GM19372 (cell line): ENCODE measurements at regions not wholly inside any gene's neighbourhood (a gene's known extent, or its start where the extent isn't known, plus 50 kb on each side); places are given as distances from the start of the nearest gene placed in this dataset.
"Not testable (repeated sequence)": the region's sequence is repeated elsewhere in the genome, so short reads cannot be mapped to it uniquely, and the experiment has no call there.

Experiments used
- ATAC-seq: cut with Tn5 transposase; IDR thresholded peaks from one replicate; pipeline ENCODE4 v1.9.1; 2021; ENCODE audit warnings: mild to moderate bottlenecking, low read depth, moderate library complexity; ENCODE audit not compliant: unreplicated experiment

DNA sequence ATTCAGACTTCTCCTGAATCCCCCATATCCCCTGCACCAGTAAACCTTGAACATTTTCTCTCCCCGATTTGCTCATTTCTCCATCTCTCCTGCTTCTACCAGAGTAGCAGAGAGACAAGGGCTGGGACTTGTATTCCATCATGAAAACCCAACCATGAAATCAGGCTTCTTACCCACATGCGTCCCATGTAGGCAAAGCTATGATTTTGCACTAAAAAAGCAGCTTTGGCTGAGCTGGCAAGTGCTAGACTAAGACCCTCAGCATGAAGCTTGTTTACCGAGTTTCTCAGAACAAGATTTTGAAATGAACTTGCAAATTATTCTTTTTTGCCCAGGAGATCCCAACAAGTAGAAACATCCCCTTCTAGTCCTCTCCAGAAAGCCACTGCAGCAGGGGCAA lies 80.3 kb upstream of the RFLNA start:
- no peak for ATAC-seq

DNA sequence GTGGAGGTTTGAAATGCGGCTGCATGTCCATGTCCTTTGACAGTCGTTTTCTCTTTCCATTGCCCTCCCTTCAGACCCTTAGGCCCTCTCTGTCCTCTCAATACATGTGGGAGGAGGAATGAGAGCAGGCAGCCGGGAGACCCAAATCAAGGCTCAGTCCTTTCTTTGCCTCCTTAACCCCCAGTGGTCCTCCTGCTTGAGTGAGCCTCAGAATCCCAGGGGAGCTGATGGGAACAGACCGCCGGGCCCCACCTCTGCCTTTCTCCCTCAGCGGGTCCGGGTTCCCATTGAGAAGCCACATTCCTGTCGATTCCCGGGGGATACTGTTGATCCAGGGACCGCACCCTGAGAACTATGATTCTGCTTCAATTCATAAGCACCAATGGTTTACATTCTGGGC lies 77.9 kb upstream of the RFLNA start:
- no peak for ATAC-seq

DNA sequence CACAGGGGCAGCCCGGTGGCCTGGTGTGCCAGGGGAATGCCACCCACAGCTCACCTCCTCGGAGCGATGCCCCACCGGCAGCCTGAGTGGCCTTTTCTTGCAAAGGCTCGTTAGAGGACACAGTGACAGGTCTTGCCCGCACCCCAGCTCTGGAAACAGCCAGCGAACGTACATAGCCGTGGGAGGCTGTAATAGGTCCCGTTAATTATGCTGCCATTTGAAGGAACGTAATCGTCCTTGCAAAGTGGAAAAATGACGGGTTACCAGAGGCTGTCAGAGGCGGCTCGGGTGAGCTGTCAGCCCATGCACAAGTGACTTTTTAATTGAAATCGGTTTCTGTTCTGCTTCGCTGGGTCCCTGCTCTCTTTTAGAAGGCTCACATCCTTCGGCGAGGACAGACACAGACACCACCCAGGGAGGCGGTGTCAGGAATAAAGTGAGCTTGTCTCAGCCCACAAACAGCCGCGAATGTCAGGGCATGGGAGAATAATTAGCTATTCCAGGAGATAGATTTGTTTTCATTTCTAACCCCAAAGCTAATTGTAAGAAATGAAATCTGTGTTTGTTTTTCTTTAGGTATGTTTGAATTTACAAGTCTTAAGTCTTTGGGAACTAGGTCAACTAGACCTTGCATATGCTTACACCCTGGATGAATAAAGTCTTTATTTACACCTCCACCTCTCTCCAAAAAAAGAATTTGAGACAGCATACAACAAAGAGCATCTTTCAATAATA lies 77.2 kb upstream of the RFLNA start:
- no peak for ATAC-seq

DNA sequence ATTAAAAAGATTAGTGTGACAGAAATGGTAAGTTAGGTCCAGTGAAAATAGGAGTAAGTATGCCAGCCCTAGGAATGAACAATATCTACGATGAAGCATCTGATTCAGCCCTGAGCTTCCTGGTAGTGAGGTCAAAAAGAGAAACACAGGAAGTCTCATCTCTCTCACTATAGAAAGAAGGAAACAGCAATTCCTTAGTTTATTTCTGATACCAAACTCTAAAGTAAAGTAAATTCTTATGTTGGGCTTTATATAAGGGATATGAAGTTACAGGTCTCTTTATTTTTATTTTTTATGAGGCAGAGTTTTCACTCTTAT lies 76.7 kb upstream of the RFLNA start:
- no peak for ATAC-seq

DNA sequence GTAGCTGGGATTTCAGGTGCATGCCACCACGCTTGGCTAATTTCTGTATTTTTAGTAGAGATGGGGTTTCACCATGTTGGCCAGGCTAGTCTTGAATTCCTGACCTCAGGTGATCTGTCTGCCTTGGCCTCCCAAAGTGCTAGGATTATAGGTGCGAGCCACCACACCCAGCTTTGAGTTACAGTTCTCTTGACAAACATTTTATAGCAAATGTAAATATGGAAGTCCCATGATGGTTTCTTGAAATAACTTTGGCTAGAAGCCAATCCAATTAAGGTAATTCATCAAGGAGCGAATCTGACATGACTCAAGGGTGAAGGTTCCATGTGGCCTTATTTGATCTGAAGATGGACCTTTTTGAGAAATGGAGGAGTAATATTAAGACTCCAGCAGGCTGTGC lies 76.2 kb upstream of the RFLNA start:
- not testable (repeated sequence) for ATAC-seq

DNA sequence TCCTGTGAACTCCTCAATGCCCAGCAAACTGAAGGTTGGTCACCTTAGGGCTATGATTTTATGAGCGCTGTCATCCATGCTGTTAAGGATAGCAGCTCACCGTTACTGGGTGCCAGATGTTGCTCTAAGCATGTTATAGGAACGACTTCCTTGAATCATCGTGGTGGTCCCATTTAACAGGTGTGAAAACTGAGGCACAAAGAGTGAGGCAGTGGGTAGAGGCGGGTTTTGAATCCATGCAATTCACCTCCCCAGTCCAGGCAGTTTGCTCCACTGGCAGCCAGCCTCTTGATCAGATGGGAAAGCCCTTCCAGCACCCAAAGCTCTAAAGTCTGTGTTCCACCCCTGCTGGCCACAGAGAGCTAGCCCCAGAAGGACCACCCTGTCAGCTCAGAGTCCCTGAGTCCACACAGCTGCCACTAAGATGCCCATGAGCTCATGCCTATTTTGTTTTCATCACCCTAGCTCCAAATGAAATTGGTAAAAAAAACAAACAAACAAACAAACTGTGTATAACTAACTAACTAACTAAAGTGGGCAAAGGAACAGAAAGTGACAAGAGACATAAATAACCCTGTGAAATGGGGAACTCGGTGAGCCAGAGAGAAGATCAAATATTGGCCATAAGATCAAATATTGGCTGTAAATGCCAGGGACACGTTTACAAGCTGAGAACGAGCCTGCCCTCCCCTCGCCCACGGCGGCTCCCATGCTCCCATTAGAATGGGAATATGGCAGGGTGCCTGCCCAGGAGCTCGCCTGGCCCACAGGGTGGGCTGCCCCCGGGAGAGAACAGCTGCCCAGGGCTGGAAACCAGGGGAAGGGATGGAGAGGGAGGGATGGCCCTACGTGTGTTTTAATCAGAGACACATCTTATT lies 72.3 kb upstream of the RFLNA start:
- no peak for ATAC-seq

DNA sequence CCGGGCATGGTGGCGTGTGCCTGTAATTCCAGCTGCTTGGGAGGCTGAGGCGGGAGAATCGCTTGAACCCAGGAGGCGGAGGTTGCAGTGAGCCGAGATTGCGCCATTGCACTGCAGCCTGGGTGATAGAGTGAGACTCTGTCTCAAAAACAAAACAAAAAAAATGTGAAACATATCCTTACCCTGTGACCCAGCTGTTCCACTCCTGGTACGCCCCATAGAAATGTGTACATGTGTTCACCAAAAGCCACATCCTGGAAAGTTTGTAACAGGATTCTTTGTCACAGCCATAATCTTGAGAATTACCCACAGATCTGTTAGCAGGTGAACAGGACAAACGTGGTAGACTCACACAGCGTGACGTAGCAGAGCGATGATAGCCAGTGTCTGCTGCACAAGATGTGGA lies 71.2 kb upstream of the RFLNA start:
- not testable (repeated sequence) for ATAC-seq

DNA sequence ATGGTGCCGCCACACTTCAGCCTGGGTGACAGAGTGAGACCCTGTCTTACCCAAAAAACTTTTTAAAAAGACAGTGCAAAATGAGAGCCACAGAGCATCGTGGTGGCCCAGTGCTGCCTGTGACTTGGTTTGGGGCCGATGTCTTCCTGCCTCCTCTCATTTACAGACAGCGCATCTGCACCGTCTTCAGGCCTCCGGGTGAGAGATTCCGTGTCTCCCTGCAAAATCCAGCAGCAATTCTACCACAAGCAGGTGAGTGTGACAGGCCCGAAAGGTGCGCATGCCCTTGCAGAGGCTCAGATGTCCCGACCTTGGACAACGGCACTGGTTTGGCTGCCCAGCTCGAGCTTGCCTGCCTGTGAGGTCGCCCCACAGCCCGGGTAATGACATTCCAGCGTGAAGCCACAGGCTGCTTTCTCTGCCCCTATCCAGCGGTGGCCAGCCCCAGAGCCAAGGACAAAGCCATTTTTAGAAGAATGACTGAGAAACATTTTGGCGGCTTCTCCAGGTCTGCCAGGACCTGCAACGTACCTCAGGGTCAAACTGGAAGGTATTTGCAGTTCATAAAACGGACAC lies 70.3 kb upstream of the RFLNA start:
- no peak for ATAC-seq

DNA sequence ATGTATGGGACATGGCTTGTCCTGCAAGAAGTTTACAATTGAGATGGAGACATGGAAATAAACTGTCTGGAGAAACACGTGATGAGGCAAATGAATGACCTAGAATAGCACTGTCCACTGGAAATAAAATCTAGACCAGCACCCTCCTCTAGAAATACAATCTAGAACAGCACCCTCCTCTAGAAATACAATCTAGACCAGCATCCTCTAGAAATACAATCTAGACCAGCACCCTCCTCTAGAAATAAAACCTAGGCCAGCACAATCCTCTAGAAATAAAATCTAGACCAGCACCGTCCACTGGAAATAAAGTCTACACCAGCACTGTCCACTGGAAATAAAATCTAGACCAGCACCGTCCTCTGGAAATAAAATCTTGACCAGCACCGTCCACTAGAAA lies 69.2 kb upstream of the RFLNA start:
- no peak for ATAC-seq

DNA sequence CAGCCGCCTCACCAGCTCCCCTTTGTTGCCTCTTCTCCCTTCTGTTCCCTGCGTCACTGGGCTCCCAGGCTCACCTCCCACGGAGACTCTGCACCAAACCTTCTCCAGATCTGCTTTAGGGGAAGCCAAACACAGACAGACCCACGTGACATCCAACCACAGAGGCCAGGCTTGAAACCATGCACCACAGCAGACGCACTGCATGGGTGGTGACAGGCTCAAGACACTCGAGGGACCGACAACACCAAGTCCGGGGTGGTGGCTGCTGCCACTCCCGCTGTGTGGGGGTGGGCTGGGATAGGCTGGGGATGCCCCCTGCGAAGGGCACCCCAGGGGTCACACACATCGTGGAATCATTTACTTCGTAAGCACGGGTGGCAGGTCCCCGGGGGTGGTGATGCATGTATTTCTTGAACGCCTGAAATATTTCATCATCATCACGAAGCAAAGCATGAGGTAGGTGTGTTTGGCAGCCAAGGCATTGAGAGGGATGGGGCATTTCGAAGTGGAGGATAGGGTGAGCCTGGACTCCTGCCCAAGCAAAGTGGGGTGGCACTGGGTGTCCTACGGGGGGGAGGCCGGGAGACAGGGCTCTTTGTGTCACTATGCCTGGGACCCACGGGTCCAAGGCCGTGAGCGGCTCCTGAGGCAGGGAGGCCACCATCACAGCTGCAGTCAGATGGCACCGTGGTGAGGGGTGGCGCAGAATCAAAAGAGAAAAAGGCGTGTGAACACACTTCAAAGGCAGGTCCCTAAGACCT lies 66.8 kb upstream of the RFLNA start:
- no peak for ATAC-seq

DNA sequence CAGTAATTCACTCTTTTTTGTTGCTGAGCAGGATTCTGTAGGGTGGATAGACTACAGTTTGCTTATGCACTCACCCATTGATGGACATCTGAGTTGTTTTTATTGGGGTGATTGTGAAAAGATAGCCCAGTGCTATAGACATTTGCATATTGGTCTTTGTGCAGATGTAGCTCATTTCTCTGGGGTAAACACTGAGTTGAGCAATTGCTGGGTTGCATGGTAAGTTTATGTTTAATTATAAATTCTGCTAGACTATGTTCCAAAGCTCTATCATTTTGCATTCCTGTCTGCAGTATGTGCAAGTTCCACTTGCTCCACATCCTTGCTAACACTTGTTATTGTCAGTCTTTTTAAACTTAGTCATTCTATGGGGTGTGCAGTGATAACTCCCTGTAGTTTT lies 65.4 kb upstream of the RFLNA start:
- no peak for ATAC-seq

DNA sequence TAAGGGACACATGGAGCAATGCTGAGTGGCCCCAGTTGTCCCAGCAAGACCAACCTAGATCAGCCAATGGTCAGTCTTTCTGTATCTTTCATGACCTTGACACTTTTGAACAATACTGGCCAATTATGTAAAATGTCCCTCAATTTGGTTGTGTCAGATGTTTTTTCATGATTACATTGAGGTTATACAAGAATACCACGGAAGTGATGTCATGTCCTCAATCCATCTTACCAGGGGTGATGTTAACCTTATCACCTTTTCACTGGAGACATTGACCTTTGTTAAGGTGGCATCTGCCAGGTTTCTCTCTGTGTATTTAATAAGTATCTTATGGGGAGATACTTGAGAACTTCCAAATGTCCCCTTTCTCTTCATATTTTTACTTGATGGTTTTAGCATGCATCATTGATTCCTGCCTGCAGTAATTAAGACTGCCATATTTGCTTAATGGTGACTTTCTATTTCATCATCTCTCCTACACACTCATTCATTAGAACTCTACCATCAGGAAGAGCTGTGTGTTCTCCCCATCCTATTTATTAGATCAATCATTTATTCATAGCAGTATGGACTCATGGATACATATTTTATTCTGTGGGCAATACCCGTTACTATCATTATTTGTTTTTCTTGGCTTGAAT lies 64.7 kb upstream of the RFLNA start:
- ATAC-seq, result no peak

DNA sequence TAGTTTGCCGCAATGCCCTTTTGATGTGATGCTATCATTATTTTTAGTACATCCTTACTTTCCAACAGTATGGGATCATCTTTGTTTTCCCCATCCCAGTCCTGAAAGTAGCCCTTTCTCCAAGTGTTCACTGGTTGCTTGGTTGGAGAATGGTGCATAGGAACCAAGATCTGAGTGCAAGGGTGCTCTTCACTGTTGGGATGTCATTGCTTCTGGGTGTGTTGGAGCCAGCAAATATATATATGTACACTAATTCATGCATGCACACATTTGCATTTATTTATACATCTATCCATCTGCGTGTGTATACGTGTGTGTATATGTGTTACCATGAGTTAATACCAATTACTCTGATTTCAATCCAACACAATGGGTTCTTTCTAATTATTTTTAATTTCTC lies 64.1 kb upstream of the RFLNA start:
- no peak for ATAC-seq

DNA sequence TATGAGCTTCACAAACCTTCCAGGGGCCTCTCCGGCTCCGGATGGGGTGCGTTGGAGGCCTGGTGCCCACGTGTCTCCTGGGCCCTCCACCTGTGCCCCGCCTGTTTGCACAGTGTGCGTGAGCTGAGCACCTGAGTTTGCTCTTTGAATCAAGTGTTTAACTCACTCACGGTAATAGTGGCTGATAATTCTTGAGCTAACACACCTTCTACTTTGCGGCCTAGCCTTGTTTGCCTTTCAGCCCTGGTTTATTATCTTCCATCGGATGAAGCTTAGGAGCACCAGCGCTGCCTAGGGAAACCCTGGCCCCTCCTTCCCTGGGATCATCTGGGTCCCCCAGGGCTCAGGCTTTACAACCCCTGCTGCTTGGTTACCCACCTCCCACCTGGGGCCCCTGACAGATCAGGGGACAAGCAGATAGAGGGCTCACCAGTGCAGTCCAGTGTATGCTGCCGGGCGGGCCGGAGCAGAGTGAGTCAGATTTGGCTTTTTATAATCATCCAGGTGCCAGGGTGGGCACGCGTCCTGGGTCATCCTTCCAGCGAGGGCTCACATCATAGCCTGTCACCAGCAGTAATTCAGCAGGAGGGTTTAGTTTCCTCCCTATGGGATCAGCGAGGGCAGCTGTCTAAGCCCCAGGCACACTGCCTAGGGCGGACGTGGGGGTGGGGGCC lies 62.8 kb upstream of the RFLNA start:
- ATAC-seq, result no peak

DNA sequence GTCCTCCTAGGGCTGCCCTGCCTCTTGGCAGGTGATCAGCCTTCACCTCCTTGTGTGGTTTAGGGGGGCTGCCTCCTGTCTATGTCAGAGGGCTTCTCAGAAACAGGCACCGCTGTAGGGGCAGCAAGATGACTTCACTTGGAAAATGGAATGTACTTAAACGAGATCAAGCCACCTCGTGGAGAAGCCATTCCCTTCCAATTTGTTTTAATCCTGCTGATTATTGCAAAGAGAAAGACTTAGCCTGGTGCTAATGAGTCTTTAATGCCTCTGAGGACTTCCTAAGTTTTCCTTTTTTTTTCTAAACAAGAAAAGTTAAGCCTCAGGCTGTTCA lies 62.3 kb upstream of the RFLNA start:
- ATAC-seq, result no peak

DNA sequence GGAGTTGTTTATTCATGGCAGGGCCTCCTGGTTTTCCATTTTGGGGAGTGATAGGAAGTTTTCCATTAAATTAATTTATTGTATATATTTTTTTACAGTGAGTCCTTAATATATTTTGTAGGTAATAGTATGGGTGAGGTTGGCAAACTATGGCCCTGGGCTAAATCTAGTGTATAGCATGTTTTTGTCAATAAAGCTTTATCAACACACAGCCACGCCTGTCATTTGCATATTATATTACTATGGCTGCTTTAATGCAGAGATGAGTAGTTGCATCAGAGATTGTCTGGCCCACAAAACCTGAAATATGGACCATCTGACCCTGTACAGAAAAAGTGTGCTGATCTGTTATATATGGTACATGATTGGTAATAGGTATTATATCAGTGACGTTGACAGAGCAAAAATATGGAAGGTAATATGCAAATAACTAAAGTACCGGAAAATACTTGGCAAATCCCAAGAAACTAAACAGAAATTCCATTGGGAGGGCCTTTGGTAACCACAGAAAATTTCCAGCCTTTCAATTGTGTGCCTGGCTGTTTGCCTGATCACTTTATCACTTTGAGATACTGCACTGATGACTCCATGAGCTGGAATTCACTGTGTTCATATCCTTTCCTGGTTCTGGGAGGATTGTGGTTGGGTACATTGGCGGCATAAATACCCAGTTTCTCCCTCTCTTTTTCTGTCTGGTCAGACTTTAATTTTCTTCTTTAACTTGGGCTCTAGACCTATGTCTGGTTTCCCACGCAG lies 61.7 kb upstream of the RFLNA start:
- ATAC-seq, result no peak

DNA sequence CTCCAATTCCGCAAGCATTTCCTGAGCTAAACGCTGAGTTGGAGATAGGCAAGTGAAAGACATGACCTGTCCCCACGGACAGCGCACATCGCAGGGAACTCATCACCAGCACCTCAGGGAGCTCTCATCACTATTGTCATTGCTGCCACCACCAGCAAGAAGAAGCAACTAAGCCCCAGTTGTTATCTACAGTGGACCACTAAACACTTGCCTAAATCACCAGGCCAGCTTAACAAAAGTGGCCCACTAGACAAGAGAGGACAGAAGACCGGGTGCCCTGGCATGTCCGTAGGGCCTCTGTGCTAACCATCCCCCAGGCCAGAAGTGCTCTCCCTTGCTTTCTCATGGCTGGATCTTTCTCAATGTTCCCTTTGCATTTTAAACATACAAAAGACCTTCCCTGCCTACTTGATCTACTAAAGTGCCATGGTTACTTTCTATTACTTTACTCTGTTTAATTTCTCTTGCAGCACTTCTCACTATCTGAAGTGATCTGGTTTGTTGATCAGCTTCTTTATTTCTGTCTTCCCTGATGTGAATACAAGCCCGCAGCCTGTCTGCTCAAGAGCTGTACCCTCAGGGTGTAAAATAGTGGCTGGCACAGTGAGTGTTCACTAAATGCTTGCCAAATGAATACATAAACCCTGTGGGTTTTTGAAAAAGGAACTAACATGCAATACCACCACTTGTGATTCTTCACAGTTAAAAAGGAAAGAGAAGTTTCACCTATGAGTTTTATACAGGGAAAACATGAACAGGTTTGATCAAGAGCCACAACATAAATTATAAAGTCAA lies 60.9 kb upstream of the RFLNA start:
- no peak for ATAC-seq

DNA sequence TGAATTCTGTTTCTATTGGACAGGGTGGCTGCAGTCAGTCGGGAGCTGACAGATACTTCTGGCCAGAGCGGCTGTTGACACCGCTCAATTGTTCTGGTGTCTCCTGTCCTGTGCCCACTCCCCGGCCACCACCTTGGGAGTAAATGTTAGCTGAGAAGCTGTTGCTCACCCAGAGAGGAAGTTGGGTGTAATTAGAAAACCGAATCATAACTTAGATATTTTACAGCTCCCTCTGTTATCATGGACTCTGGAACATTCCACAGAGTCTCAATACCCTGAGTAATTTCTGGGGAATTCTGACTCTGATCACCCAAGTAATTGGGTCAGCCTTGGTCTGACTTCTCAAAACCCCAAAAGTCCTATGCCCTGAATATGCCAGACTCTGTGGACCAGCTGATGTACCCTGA lies 58.3 kb upstream of the RFLNA start:
- no peak for ATAC-seq

DNA sequence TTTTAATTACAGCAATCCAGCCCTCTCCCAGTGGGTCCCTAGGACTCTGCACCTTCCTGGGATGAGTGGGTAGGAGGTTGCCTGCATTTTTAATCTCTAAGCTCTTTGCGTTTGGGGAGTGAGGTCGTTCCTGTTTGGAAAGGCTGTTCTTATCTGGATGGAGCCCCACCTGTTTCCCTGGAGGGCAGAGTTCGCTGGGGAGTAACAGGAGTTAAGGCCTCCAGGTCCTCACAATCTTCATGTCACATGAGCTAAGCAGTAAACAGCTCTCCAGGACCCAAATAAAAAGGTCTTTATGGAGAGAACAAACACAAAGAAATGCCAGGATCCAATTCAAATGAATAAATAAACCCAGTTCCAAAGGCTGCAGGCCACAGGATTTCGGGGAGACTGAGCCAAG lies 56.0 kb upstream of the RFLNA start:
- no peak for ATAC-seq
